GM19455 (cell line): ENCODE measurements at regions not wholly inside any gene's neighbourhood (a gene's known extent, or its start where the extent isn't known, plus 50 kb on each side); places are given as distances from the start of the nearest gene placed in this dataset.

Source experiments
- ATAC-seq: cut with Tn5 transposase; IDR thresholded peaks from one replicate; pipeline ENCODE4 v1.9.1; 2021; ENCODE audit not compliant: unreplicated experiment

GRCh38 chr5:31100047-31100575 is 93.4 kb upstream of the CDH6 start:
- no peak for ATAC-seq

- no peak for ATAC-seq
These were observed 94.7 kb upstream of the CDH6 start for GRCh38 chr5:31098811-31099210.

- no peak for ATAC-seq
These were observed 95.6 kb upstream of the CDH6 start for GRCh38 chr5:31097851-31098250.

GRCh38 chr5:31096238-31096865 is 97.1 kb upstream of the CDH6 start:
- ATAC-seq = no peak

GRCh38 chr5:31095796-31096195 is 97.7 kb upstream of the CDH6 start:
- no peak for ATAC-seq

GRCh38 chr5:31091501-31091900 is 102.0 kb upstream of the CDH6 start:
- ATAC-seq = no peak

GRCh38 chr5:31090467-31090866 is 103.0 kb upstream of the CDH6 start:
- ATAC-seq = no peak

GRCh38 chr5:31086839-31087415 is 106.6 kb upstream of the CDH6 start:
- no peak for ATAC-seq

- ATAC-seq = no peak
These were observed 108.6 kb upstream of the CDH6 start for GRCh38 chr5:31084871-31085270.

GRCh38 chr5:31083364-31083763 is 110.1 kb upstream of the CDH6 start:
- no peak for ATAC-seq

- ATAC-seq = no peak
These were observed 113.8 kb upstream of the CDH6 start for GRCh38 chr5:31079668-31080067.

- no peak for ATAC-seq
These were observed 114.5 kb upstream of the CDH6 start for GRCh38 chr5:31078956-31079355.

- no peak for ATAC-seq
These were observed 117.5 kb upstream of the CDH6 start for GRCh38 chr5:31075981-31076380.

- ATAC-seq = no peak
These were observed 125.2 kb upstream of the CDH6 start for GRCh38 chr5:31068287-31068686.

GRCh38 chr5:31066655-31067328 is 126.7 kb upstream of the CDH6 start:
- ATAC-seq = no peak

GRCh38 chr5:31064215-31064614 is 129.3 kb upstream of the CDH6 start:
- no peak for ATAC-seq

GRCh38 chr5:31062902-31063580 is 130.4 kb upstream of the CDH6 start:
- no peak for ATAC-seq

- ATAC-seq = no peak
These were observed 133.6 kb upstream of the CDH6 start for GRCh38 chr5:31059889-31060288.

GRCh38 chr5:31054453-31054852 is 139.0 kb upstream of the CDH6 start:
- ATAC-seq = no peak

GRCh38 chr5:31052937-31053658 is 140.4 kb upstream of the CDH6 start:
- no peak for ATAC-seq

- ATAC-seq = no peak
These were observed 142.2 kb upstream of the CDH6 start for GRCh38 chr5:31051316-31051715.
